Astrocyte of the spinal cord (primary cell): ENCODE measurements at regions not wholly inside any gene's neighbourhood (a gene's known extent, or its start where the extent isn't known, plus 50 kb on each side); places are given as distances from the start of the nearest gene placed in this dataset.

Source experiments
- DNase-seq: peaks from one replicate; pipeline ENCODE4 v3.0.0; 2011; ENCODE audit warnings: low read depth, low spot score
- H3K4me3 ChIP-seq: 2 replicates; pipeline ENCODE4 v1.5.1; 2011; ENCODE audit warnings: low read depth, mild to moderate bottlenecking, low read length, moderate library complexity
- CTCF ChIP-seq: IDR thresholded peaks from 2 replicates; pipeline ENCODE4 v1.5.1; 2012; ENCODE audit warnings: low read depth, mild to moderate bottlenecking, low read length, inconsistent platforms
- in situ Hi-C: cut with HindIII; loops from 2 replicates; pipeline ENCODE4 v1.10.0; 2017; ENCODE audit warnings: low sequenced_read_pairs

DNA sequence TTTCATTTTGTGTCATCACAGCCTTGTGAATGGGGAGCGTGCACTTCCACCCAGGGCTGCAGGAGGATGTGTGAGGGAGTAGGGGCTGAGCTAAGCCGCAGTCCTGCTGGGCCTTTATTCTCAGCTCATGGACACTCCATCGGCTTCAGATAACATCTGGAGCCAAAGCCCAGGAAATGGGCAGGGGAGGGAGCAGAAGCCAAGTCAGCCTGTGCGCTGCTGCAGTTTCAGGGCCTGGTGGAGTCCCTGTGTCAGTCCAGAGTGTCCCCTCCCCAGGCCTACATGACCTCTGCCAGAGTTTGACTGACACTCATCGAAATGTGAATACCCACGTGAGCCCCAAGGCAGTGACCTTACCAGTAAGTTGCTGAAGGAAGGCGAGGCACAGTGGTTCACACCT lies 242.2 kb downstream of the LOXHD1 start:
- in situ Hi-C loops = no loop called here
- DNase-seq = no peak
- no peak overlapping the region for H3K4me3 ChIP-seq
- TF ChIP-seq CTCF = no peak

DNA sequence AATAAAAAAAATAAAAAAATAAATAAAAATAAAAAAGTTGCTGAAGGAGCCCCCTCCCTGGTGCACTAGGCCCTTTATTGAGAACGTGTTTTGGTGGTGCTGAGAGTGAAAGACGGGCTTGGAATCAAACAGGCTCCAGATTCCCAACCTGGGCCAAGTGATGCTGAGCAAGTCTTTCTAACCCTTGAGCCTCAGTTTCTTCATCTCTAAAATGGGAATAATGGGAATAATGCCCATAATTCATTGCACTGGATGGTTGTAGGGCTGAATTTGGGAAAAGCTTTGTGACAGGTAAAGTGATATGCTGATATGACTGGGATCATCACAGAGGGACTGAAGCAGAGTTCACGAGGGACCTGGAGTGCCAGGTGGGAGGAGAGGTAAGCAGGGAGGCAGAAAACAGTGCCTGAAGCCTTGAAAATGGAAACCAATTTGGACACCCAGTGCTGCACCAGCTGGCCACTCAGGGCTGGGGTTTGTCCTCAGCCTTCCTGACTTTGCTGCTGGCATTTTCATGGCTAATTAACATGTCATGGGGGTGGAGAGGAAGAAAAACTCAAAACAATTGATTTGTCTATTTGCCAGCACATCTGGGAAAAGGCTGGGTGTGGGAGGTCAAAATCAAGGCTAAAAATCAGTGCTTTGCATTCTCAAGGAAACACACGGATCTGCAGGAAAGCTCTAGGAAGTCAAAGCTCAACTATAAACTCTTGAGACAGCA lies 241.3 kb downstream of the LOXHD1 start:
- no peak for TF ChIP-seq CTCF
- DNase-seq = no peak
- in situ Hi-C loops = no loop called here
- no peak overlapping the region for H3K4me3 ChIP-seq

GRCh38 chr18:46416706-46417638 lies 240.0 kb downstream of the LOXHD1 start:
- no peak overlapping the region for H3K4me3 ChIP-seq
- no peak for TF ChIP-seq CTCF
- DNase-seq = no peak
- in situ Hi-C loops = no loop called here

DNA sequence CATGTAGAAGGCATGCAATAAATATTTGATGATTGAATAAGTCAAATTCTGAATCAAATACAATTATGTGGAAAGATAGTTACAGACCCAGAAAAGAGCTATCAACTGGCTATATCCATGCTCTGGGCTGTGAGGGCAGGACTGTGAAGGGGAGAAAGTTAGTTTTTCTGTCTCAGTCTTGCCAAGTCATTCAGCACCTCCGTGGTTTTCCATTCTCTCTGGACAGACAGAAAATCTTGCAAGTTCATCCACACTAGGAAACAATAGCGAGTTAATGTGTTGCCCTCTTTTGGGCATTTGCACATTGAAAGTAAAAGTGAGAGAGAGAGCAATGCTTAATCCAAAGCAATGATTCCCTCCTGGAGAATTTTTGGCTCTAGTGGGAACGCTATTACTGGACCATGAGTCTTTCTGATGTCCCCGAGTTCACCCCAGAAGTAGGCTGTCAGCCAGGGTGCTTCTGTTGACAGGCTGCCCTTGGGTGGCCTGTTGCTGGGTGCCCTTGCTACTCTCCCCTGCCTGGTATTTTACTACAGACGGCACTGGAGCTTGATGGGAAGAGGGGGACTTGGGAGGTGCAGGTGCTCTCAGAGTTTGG lies 238.3 kb downstream of the LOXHD1 start:
- no peak for TF ChIP-seq CTCF
- DNase-seq = no peak
- in situ Hi-C loops = no loop called here
- H3K4me3 ChIP-seq = no peak overlapping the region

DNA sequence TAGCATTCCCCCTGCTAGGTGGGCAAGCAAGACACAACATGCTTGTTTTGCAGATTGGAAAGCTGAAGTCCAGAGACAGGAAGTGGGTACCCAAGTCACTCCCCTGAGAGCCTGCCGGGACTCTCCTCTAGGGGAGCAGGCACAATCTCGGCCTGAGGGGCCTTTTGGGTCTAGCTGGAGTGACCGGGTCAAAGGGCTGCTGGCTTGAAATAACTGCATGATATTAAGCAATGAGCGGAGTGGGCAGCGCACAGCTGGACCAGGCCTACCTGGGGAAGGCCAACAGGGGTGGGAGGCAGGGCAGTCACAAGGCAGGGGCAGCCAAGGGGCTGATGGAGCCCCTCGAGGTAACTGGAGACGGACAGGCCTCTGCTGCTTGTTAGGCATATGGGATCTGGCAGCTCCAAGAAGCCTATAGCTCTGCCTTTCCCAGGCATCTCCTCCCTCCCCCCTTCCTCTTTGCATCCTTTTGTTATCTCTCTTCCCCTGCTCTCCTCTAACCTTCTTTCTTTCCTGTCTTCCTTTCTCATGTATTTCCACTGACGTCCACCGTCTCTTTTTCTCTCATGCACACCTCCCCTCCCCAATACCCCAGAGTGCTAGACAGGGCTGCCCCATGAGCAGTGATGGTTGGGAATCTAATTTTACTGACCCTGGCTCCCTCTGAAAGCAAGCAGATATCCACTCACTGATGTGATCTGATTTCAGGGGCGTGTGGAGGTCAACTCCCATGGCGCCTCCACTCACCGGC lies 237.5 kb downstream of the LOXHD1 start:
- no peak for TF ChIP-seq CTCF
- DNase-seq = no peak
- in situ Hi-C loops = no loop called here

GRCh38 chr18:46421973-46422551 lies 235.0 kb downstream of the LOXHD1 start:
- no peak for TF ChIP-seq CTCF

More for the DNA sequence above, 237.5 kb downstream of the LOXHD1 start:
- no peak overlapping the region for H3K4me3 ChIP-seq

More at GRCh38 chr18:46421973-46422551, 235.0 kb downstream of the LOXHD1 start:
- no peak overlapping the region for H3K4me3 ChIP-seq
- no peak for DNase-seq
- in situ Hi-C loops = no loop called here
